ENCODE measurements at regions not wholly inside any gene's neighbourhood (a gene's known extent, or its start where the extent isn't known, plus 50 kb on each side); places are given as distances from the start of the nearest gene placed in this dataset.

- no peaks in the 10 kb centered on the region for H3K27me3 ChIP-seq (replicated peaks in 1 of 2; ENCODE audit: control insufficient read depth in 2 of 2, insufficient read depth in 2 of 2, low read length in 1 of 2)
- 47% methylated on average over 3 of the region's 3 CpGs for WGBS (ENCODE audit: insufficient coverage, insufficient replicate concordance, low lambda C conversion rate, missing lambda C conversion rate)
- in situ Hi-C loops (cut with MboI) (no loop called here), intact Hi-C loops (cut with micrococcal nuclease; ENCODE audit: unreplicated experiment) (no loop called here)
- DNase-seq (ENCODE audit: low read depth, low spot score) (no peak), FAIRE-seq (no peak), ATAC-seq (no peak)
- H2AFZ ChIP-seq (ENCODE audit: control insufficient read depth, low read depth, low read length) = no peak overlapping the region
- no peak overlapping the region for H3K4me3 ChIP-seq
- H4K20me1 ChIP-seq (ENCODE audit: control insufficient read depth, insufficient read depth) = no peaks in the 10 kb centered on the region
- no peaks in the 10 kb centered on the region for H3K9me3 ChIP-seq (replicated peaks; ENCODE audit: control insufficient read depth, insufficient read depth, low read length)
- RAD21 ChIA-PET (ENCODE audit: unreplicated experiment) = no interaction called here
- BruUV-seq (replicated peaks) = no TSS peak
- H3K79me2 ChIP-seq (ENCODE audit: control insufficient read depth, insufficient read depth, low read length) = no peaks in the 10 kb centered on the region
- H3K4me2 ChIP-seq (ENCODE audit: control insufficient read depth, insufficient read depth) = no peak overlapping the region
- no peak overlapping the region for H3K9ac ChIP-seq (ENCODE audit: control insufficient read depth, insufficient read depth, low read length)
- SMC1A ChIA-PET (ENCODE audit: uncharacterized antibody, unreplicated experiment) = interaction anchor here (1.3 kb wide), 1 partner anchor 91 kb away, joined by 4 read pairs; no protein-coding TSS in a partner anchor
- TF ChIP-seq HCFC1 (IDR thresholded peaks at IDR 0.05; ENCODE audit: low read length) = no peak
- TF ChIP-seq JUND (IDR thresholded peaks at IDR 0.05; ENCODE audit: low read depth, low read length) = no peak
- TF ChIP-seq STAT1 (conservative IDR thresholded peaks at IDR 0.05) = no peak
- no peak for TF ChIP-seq YY1 (IDR thresholded peaks at IDR 0.05; ENCODE audit: low read depth, low read length)
- no peak for TF ChIP-seq CUX1 (IDR thresholded peaks at IDR 0.05; ENCODE audit: insufficient replicate concordance, low read depth, low read length)
- H3K4me1 ChIP-seq (ENCODE audit: control insufficient read depth, insufficient read depth, low read length) = peaks cover 23% of the 10 kb centered on the region
- POLR2A ChIA-PET = no interaction called here
- no peak overlapping the region for H3K27ac ChIP-seq (ENCODE audit: control insufficient read depth, insufficient read depth)
- CTCF ChIA-PET = no interaction called here
- H3K36me3 ChIP-seq (ENCODE audit: control insufficient read depth in 2 of 2, insufficient read depth in 2 of 2, low read length in 1 of 2) = no peaks in the 10 kb centered on the region
Measured at GRCh38 chr4:152187693-152188092, 348.2 kb downstream of the FBXW7 start.

All from GM12878 (cell line).